ENCODE measurements at regions not wholly inside any gene's neighbourhood (a gene's known extent, or its start where the extent isn't known, plus 50 kb on each side); places are given as distances from the start of the nearest gene placed in this dataset.

DNA sequence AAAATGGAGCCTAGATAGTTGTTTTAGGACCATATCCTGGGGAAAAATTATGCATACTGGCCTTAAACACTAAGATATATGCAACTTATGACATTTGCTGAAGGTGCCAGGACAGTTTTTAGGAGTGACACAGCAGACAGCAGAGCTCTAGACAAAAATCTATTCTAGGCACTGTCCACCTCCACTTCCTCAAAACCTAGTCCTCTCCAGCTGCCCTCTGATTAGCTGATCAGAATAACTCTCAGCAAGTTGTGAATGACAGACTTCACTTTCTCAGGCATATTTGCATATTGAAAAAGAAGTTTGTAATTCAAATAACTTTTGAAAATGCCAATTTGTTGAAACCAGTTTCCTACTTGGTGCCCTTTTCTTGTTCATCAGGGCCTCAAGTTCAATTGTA lies 152.3 kb upstream of the STEAP4 start:
- no peak for TF ChIP-seq YY1 (tag by site-specific recombination; IDR thresholded peaks at IDR 0.05)
- TF ChIP-seq KLF10 (tag by site-specific recombination; IDR thresholded peaks at IDR 0.05), result no peak
- TF ChIP-seq, protein P1, sequence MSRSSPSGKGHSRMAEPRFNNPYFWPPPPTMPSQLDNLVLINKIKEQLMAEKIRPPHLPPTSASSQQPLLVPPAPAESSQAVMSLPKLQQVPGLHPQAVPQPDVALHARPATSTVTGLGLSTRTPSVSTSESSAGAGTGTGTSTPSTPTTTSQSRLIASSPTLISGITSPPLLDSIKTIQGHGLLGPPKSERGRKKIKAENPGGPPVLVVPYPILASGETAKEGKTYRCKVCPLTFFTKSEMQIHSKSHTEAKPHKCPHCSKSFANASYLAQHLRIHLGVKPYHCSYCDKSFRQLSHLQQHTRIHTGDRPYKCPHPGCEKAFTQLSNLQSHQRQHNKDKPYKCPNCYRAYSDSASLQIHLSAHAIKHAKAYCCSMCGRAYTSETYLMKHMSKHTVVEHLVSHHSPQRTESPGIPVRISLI (tag by site-specific recombination; IDR thresholded peaks at IDR 0.05), result no peak
- TF ChIP-seq ZNF558 (tag by site-specific recombination; IDR thresholded peaks at IDR 0.05), result no peak
- TF ChIP-seq GLIS1 (tag by site-specific recombination; IDR thresholded peaks at IDR 0.05), result no peak
- no peak for TF ChIP-seq CTCF (tag by site-specific recombination; IDR thresholded peaks at IDR 0.05)
- TF ChIP-seq ZNF24 (tag by site-specific recombination; IDR thresholded peaks at IDR 0.05), result no peak
- TF ChIP-seq ZBTB21 (tag by site-specific recombination; IDR thresholded peaks at IDR 0.05), result no peak
- no peak for TF ChIP-seq ZNF792 (tag by site-specific recombination; IDR thresholded peaks at IDR 0.05)
